DND-41 (cell line): ENCODE measurements at regions not wholly inside any gene's neighbourhood (a gene's known extent, or its start where the extent isn't known, plus 50 kb on each side); places are given as distances from the start of the nearest gene placed in this dataset.

Experiments
- EZH2 ChIP-seq: IDR thresholded peaks from 3 replicates; pipeline ENCODE4 v1.6.1; 2012; ENCODE audit warnings: borderline replicate concordance, low read depth, mild to moderate bottlenecking, moderate library complexity, low read length, inconsistent platforms; ENCODE audit not compliant: severe bottlenecking
- TF ChIP-seq, protein P1 (sequence below): IDR thresholded peaks from 2 replicates; pipeline ENCODE4 v1.5.1; 2012; ENCODE audit warnings: borderline replicate concordance, low read length, moderate library complexity, mild to moderate bottlenecking; ENCODE audit not compliant: poor library complexity, severe bottlenecking; ENCODE audit errors: extremely low read depth

DNA sequence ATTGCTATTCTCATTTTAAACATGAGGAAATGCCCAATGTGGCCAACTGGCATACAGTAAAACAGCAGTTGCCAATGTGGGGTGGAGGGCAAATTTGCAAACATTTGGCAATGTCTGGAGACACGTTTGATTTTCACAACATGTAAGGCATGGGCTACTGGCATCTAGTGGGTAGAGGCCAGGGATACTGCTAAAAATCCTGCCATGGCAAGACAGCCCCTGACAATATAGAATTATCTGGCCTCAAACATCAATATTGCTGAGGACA is 168.6 kb downstream of the KCNE4 start:
- TF ChIP-seq, protein P1, sequence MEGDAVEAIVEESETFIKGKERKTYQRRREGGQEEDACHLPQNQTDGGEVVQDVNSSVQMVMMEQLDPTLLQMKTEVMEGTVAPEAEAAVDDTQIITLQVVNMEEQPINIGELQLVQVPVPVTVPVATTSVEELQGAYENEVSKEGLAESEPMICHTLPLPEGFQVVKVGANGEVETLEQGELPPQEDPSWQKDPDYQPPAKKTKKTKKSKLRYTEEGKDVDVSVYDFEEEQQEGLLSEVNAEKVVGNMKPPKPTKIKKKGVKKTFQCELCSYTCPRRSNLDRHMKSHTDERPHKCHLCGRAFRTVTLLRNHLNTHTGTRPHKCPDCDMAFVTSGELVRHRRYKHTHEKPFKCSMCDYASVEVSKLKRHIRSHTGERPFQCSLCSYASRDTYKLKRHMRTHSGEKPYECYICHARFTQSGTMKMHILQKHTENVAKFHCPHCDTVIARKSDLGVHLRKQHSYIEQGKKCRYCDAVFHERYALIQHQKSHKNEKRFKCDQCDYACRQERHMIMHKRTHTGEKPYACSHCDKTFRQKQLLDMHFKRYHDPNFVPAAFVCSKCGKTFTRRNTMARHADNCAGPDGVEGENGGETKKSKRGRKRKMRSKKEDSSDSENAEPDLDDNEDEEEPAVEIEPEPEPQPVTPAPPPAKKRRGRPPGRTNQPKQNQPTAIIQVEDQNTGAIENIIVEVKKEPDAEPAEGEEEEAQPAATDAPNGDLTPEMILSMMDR: no peak
- no peak for TF ChIP-seq EZH2
